ENCODE measurements at regions not wholly inside any gene's neighbourhood (a gene's known extent, or its start where the extent isn't known, plus 50 kb on each side); places are given as distances from the start of the nearest gene placed in this dataset.

DNA sequence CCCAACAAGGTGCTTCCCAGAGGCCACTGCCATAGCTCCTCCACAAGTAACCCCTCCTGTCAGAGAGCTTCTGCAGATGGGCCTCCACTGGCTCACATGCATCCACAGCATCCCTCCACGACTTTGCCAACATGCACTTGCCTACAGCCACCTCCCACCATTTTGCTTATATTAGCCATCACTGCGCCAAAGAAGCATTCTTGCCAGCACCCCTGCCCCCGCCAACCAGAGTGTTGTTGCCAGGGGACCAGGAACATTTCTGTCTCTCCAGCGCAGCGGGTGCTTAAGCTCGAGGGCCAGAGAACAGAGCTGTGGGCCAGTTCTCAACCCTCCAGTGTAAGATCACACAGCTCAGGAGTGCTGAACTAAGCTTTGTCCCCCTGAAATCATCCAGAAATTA is 517.6 kb downstream of the PABPC4L start:
- Histone ChIP-seq H3K9ac (no peak overlapping the region), H3F3A (ENCODE audit: insufficient read depth) (no peaks in the 10 kb centered on the region), H3K79me2 (ENCODE audit: insufficient read depth) (no peaks in the 10 kb centered on the region), H3K4me1 (ENCODE audit: insufficient read depth) (no peaks in the 10 kb centered on the region), H3K9me2 (ENCODE audit: insufficient read depth) (no peaks in the 10 kb centered on the region), H3K27me3 (replicated peaks; ENCODE audit: insufficient read depth) (no peaks in the 10 kb centered on the region), H4K20me1 (ENCODE audit: insufficient read depth) (no peaks in the 10 kb centered on the region), H3K4me3 (no peak overlapping the region), H3K4me2 (ENCODE audit: unreplicated experiment) (no peak overlapping the region), H3K36me3 (ENCODE audit: low read depth) (no peaks in the 10 kb centered on the region), H2AFZ (no peak overlapping the region), H3K27ac (no peak overlapping the region), H3K9me3 (ENCODE audit: low read depth) (no peaks in the 10 kb centered on the region)
- in situ Hi-C loops (cut with MboI): no loop called here
- TF ChIP-seq EZH2 (IDR thresholded peaks at IDR 0.05; ENCODE audit: insufficient read depth, poor library complexity, severe bottlenecking) (no peak), EZH2phosphoT487 (IDR thresholded peaks at IDR 0.05; ENCODE audit: insufficient read depth, low read depth) (no peak)
- no peak for DNase-seq
- 25 to 34% methylated on average over 6 of the region's 6 CpGs for WGBS, 2 experiments (ENCODE audit: low coverage in 1 of 2, low lambda C conversion rate in 2 of 2, missing lambda C conversion rate in 2 of 2)

DNA sequence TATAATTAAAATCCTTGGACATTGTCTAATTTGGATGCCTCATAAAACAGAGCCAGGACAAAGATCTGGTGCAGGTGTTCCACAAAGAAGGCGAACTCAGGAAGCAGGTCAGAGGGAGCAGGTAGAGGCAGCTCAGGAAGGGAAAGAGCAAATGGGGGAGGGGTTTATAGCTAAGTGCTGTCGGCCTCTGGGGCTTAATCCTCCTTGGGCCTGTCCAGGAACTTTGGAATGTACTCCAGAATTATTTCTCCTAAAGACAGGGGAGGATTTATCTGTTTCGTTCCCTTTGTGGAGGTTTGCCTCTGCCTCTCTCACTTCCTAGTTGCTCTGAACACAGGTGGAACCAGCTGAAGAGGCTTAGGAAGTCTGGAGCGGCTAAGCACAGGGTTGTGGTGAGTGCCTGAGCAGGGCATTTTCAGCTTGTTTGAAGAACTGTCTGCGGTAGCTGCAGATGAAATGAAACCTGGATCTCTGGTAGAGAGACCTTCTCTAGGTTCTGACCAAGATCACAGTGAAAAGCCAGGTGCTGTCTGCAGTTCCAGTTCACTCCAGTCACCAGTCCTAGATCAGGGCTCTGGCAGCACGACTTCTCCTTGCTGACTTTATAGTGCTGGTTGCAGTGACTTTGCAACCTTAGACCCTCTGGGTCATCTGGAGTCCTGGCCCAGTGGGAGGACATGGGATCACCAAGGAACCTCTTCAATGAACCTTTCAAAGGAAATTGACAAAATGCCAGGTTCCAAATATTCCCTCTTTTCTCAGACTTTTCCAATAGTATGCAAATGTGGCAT is 519.2 kb downstream of the PCDH10 start:
- 14 to 20% methylated on average over 6 of the region's 6 CpGs for WGBS, 2 experiments (ENCODE audit: low coverage in 1 of 2, low lambda C conversion rate in 2 of 2, missing lambda C conversion rate in 2 of 2)
- Histone ChIP-seq H3K79me2 (ENCODE audit: insufficient read depth) (no peaks in the 10 kb centered on the region), H3K36me3 (ENCODE audit: low read depth) (no peaks in the 10 kb centered on the region), H4K20me1 (ENCODE audit: insufficient read depth) (no peaks in the 10 kb centered on the region), H3K9me2 (ENCODE audit: insufficient read depth) (no peaks in the 10 kb centered on the region), H3K4me1 (ENCODE audit: insufficient read depth) (no peaks in the 10 kb centered on the region), H3K27ac (no peak overlapping the region), H3K4me2 (ENCODE audit: unreplicated experiment) (no peak overlapping the region), H2AFZ (no peak overlapping the region), H3F3A (ENCODE audit: insufficient read depth) (no peaks in the 10 kb centered on the region), H3K4me3 (no peak overlapping the region), H3K9ac (no peak overlapping the region), H3K9me3 (ENCODE audit: low read depth) (no peaks in the 10 kb centered on the region), H3K27me3 (replicated peaks; ENCODE audit: insufficient read depth) (no peaks in the 10 kb centered on the region)
- no peak for TF ChIP-seq EZH2 (IDR thresholded peaks at IDR 0.05; ENCODE audit: insufficient read depth, poor library complexity, severe bottlenecking)
- no peak for TF ChIP-seq EZH2phosphoT487 (IDR thresholded peaks at IDR 0.05; ENCODE audit: insufficient read depth, low read depth)
- DNase-seq: no peak
- in situ Hi-C loops (cut with MboI): no loop called here

DNA sequence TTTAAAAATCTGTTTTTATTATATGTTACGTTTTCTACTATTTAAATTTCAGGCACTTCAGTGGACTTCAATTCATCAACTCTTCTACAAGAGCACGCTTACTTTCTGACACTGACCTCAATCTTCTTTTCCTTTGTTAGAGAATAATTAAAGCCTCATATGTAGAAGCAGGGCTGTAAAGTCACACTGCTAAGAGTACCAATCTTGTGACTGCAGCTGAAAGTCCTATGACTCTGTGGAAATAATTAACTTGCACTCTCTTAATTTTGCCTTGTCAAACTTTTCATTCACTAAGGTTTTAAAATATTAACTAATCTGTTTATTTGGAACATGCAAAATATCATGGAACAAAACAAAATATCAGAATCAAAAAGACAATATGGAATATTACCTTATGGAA is 498.1 kb downstream of the PCDH10 start:
- H3K4me3 ChIP-seq: no peak overlapping the region
- H4K20me1 ChIP-seq (ENCODE audit: insufficient read depth): no peaks in the 10 kb centered on the region
- H3F3A ChIP-seq (ENCODE audit: insufficient read depth): no peaks in the 10 kb centered on the region
- in situ Hi-C loops (cut with MboI): no loop called here
- no peak for DNase-seq
- no peaks in the 10 kb centered on the region for H3K79me2 ChIP-seq (ENCODE audit: insufficient read depth)
- no peaks in the 10 kb centered on the region for H3K9me3 ChIP-seq (ENCODE audit: low read depth)
- no peaks in the 10 kb centered on the region for H3K4me1 ChIP-seq (ENCODE audit: insufficient read depth)
- no peak overlapping the region for H3K9ac ChIP-seq
- no peak overlapping the region for H2AFZ ChIP-seq
- no peaks in the 10 kb centered on the region for H3K27me3 ChIP-seq (replicated peaks; ENCODE audit: insufficient read depth)
- H3K4me2 ChIP-seq (ENCODE audit: unreplicated experiment): no peak overlapping the region
- TF ChIP-seq EZH2phosphoT487 (IDR thresholded peaks at IDR 0.05; ENCODE audit: insufficient read depth, low read depth) (no peak), EZH2 (IDR thresholded peaks at IDR 0.05; ENCODE audit: insufficient read depth, poor library complexity, severe bottlenecking) (no peak)
- 5 to 17% methylated on average over 2 of the region's 2 CpGs for WGBS, 2 experiments (ENCODE audit: low coverage in 1 of 2, low lambda C conversion rate in 2 of 2, missing lambda C conversion rate in 2 of 2)
- no peaks in the 10 kb centered on the region for H3K36me3 ChIP-seq (ENCODE audit: low read depth)
- H3K27ac ChIP-seq: no peak overlapping the region
- H3K9me2 ChIP-seq (ENCODE audit: insufficient read depth): no peaks in the 10 kb centered on the region

DNA sequence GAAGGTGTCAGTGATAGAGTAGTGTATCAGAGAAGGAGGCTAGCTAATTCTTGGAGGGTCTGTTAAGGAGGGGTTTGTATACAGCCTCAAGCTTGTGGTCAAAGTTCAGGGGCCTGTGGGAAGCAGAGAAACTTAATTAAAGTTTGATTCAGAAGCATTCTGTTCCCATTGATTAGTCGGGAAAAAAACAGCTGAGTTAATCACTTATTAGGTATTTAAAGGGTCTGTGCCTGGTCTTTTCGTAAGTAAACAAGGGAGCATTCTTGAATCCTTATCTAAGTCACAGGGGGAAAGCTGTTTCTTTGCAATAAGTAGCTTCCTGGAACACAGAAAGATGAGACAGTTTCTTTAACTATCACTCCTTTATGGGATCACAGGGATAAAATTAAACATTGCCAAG is 492.1 kb downstream of the PCDH10 start:
- no peaks in the 10 kb centered on the region for H4K20me1 ChIP-seq (ENCODE audit: insufficient read depth)
- no peak overlapping the region for H3K4me2 ChIP-seq (ENCODE audit: unreplicated experiment)
- H3K79me2 ChIP-seq (ENCODE audit: insufficient read depth): no peaks in the 10 kb centered on the region
- in situ Hi-C loops (cut with MboI): no loop called here
- TF ChIP-seq EZH2phosphoT487 (IDR thresholded peaks at IDR 0.05; ENCODE audit: insufficient read depth, low read depth) (no peak), EZH2 (IDR thresholded peaks at IDR 0.05; ENCODE audit: insufficient read depth, poor library complexity, severe bottlenecking) (no peak)
- whole genome bisulfite sequencing, 2 experiments (ENCODE audit: low coverage in 1 of 2, low lambda C conversion rate in 2 of 2, missing lambda C conversion rate in 2 of 2): 2 to 9% methylated on average over 2 of the region's 2 CpGs
- no peak for DNase-seq
- H3F3A ChIP-seq (ENCODE audit: insufficient read depth): no peaks in the 10 kb centered on the region
- H3K27ac ChIP-seq: no peak overlapping the region
- no peak overlapping the region for H3K9ac ChIP-seq
- H3K4me1 ChIP-seq (ENCODE audit: insufficient read depth): no peaks in the 10 kb centered on the region
- no peaks in the 10 kb centered on the region for H3K27me3 ChIP-seq (replicated peaks; ENCODE audit: insufficient read depth)
- no peaks in the 10 kb centered on the region for H3K9me3 ChIP-seq (ENCODE audit: low read depth)
- no peaks in the 10 kb centered on the region for H3K36me3 ChIP-seq (ENCODE audit: low read depth)
- no peaks in the 10 kb centered on the region for H3K9me2 ChIP-seq (ENCODE audit: insufficient read depth)
- no peak overlapping the region for H3K4me3 ChIP-seq
- no peak overlapping the region for H2AFZ ChIP-seq

Data from GM23248 (cell line).